T-helper 22 cell (primary cell): ENCODE measurements at regions not wholly inside any gene's neighbourhood (a gene's known extent, or its start where the extent isn't known, plus 50 kb on each side); places are given as distances from the start of the nearest gene placed in this dataset.

Experiments
- DNase-seq: peaks from one replicate; pipeline ENCODE4 v3.0.0-alpha.2; 2020; ENCODE audit warnings: low read depth

DNA sequence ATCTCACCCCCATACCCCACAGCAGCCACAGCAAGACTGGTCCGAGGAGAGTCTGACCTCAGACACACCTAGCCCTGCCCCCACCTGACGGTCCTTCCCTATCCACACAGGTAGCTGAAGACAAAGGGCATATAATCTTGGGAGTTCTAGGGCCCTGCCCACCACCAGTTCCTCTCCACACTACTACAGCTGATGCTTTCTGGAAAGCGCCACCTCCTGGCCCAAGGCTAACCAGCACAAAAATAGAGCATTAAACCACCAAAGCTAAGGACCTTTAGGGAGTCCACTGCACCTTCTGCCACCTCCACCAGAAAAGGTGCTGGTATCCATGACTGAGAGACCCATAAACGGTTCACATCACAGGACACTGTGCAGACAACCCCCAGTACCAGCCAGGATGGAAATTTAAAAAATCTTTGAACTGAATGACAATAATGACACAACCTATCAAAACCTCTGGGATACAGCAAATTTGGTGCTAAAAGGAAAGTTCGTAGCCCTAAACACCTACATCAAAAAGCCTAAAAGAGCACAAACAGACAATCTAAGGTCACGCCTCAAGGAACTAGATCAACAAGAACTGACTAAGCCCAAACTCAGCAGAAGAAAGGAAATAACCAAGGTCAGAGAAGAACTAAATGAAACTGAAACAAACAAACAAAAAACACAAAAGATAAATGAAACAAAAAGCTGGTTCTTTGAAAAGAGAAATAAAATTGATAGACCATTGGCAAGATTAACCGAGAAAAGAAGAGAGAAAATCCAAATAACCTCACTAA lies 122.1 kb upstream of the TPRG1 start:
- no peak for DNase-seq

- no peak for DNase-seq
Measured at GRCh38 chr3:189053322-189053721, 118.4 kb upstream of the TPRG1 start.

- DNase-seq, result no peak
Measured at GRCh38 chr3:189056646-189057335, 115.0 kb upstream of the TPRG1 start.

DNA sequence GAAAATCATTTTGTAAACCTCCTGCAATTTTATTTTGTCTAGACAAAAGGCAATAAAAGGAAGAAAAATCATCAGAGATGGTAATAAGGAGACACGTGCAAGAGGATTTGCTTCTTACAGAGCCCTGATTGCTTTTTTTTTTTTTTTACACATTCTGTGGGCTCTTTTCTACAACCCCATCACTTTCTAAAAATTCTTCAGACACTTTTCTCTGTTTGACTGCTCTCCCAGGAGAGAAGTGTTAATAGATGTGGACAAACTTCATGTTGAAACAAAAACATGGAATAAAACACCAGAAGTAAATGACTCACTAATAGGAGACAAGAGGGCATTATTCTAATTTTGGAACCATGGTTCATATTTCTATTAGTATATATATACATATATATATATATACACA lies 114.4 kb upstream of the TPRG1 start:
- no peak for DNase-seq

- no peak for DNase-seq
Measured at GRCh38 chr3:189058071-189058470, 113.7 kb upstream of the TPRG1 start.

GRCh38 chr3:189070965-189071364 lies 100.8 kb upstream of the TPRG1 start:
- DNase-seq, result no peak

DNA sequence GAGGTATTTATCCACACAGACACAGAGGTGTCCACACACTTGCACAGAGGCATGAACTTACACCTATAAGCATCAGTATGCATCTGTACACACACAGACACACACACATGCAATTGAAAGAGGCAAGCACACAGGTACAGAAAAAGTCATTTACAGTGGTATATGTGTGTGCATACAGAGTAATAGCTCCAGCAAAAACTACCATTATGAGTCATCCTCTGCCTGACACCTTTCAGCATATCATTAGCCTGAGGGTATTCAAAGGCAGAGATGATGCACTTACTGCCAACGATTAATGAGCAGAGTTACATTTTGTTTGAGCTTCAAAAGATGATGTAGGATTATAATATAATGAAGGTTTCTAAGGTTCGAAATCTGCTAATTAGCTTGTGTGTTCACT lies 100.3 kb upstream of the TPRG1 start:
- no peak for DNase-seq

GRCh38 chr3:189076449-189076848 lies 95.3 kb upstream of the TPRG1 start:
- no peak for DNase-seq

DNA sequence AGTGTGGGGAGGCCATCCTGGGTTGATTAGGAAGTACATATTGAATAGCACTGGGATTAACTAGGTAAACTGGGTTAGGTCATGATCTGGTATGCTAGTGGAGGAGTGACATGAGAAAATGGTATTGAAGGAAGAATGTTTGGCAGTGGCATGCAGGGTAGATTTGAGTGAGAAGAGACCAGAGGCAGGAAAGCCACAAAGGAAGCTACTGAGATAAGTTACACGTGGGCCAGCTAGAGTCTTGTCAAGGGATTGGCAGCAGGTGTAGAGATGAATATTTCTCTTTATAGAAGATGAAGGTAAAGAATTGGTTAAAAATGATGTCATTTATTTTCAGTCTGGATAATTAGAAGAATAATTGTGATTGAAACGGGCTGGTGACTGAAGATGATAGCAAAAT lies 91.0 kb upstream of the TPRG1 start:
- DNase-seq, result no peak

- no peak for DNase-seq
Measured at GRCh38 chr3:189082666-189083427, 88.9 kb upstream of the TPRG1 start.

- DNase-seq, result no peak
Measured at GRCh38 chr3:189084620-189085019, 87.2 kb upstream of the TPRG1 start.

DNA sequence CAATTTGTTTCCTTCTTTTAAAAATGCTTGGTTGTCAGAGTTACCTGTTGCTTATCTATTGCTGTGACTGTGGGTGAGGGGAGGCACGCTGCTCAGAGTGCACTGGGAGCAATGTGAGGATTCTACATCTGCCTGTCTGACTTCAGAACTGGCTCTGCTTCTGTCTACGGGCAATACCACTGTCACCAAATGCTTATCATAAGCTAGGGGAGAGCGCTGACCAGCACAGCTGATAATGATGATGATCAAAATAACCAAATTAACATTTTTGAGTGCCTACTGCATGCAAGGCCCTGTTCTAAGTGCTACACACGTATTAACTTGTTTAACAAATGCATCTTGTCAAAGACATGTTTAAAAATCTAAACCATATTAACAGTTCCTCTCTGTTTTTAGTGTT lies 79.2 kb upstream of the TPRG1 start:
- no peak for DNase-seq

DNA sequence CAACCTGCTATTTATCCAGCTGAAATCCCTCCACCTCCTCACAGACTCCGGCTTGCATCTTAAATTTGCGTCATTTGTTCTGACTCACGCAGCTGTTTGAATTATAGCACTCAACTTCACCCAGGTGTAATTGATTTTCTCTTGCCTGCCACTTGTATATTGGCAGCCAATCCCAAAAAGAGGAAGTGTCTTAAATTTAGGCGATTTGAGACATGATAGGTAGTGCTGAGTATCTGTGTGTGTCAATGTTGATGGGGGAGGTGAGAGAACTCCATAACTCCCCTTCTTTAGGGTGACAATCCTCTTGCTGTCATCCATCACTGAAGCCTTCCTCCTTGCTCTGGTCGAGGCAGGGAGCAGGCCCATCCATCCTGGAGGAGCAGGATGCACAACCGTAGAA lies 77.2 kb upstream of the TPRG1 start:
- DNase-seq, result no peak

GRCh38 chr3:189096092-189096491 lies 75.7 kb upstream of the TPRG1 start:
- DNase-seq, result no peak

GRCh38 chr3:189099031-189099471 lies 72.7 kb upstream of the TPRG1 start:
- DNase-seq, result no peak

- no peak for DNase-seq
Measured at GRCh38 chr3:189099505-189100290, 72.1 kb upstream of the TPRG1 start.

GRCh38 chr3:189100866-189101265 lies 70.9 kb upstream of the TPRG1 start:
- DNase-seq, result no peak

DNA sequence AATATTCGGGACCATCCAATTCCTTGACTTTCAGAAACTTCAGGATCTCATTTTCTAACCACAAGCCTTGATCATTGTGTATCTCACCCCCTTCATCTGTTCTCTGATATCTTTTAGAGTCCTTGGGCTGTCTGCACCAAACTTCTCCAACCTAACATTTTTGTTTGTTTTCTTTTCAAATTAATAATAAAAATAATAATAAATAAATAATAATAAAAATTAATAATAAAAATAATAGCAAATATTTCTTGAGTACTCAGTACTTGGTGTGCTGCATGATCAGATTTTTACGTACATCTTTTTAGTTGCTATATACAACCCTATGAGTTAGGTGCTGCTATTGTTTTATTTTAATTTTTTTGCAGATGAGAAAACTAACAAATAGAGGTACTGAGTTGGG lies 70.2 kb upstream of the TPRG1 start:
- no peak for DNase-seq

- no peak for DNase-seq
Measured at GRCh38 chr3:189103208-189103607, 68.6 kb upstream of the TPRG1 start.

GRCh38 chr3:189108067-189108466 lies 63.7 kb upstream of the TPRG1 start:
- DNase-seq, result no peak

GRCh38 chr3:189108735-189109134 lies 63.0 kb upstream of the TPRG1 start:
- no peak for DNase-seq

DNA sequence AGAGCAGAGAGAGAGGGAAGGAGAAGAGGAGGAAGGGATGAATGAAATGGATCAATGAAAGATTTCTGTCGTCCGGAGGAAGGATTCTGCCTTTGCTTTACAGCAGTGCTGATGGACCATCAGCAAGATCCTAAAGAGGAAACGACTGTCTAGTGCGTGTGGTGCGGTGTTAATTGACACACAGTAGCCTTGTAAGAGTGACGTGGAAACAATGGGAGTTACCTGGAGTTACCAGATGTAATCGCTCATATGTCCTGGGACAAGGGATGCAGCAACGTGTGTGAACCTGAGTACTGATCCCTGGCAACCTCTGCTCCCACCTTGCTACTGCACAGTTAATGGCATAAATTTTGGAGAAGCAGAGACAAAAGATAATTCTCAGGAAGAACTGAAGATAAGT lies 62.6 kb upstream of the TPRG1 start:
- DNase-seq, result no peak
